ENCODE measurements at regions not wholly inside any gene's neighbourhood (a gene's known extent, or its start where the extent isn't known, plus 50 kb on each side); places are given as distances from the start of the nearest gene placed in this dataset.

DNA sequence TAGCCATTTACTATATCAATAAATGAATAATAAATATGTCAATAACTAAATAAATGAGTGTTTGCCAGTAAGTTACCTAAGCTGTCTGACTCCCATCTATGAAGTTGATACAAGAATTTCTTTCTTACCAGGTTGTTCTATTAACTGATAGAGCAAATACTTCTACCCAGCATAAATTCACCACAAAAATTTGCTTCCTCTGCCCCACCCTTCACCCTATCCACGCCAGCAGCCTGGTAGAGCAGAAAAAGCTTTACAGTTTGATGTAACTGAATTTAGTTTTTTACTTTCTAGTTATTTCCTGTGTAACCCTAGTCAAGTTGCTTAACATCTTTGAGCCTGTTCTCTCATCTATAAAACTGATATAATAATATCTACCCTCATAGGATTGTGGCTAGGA is 94.9 kb upstream of the SLC16A7 start:
- TF ChIP-seq CTCF (IDR thresholded peaks at IDR 0.05; ENCODE audit: low read depth, low read length, poor library complexity, severe bottlenecking) (no peak), EZH2phosphoT487 (IDR thresholded peaks at IDR 0.05; ENCODE audit: borderline replicate concordance, low read length) (no peak)
